HG02973 (cell line): ENCODE measurements at regions not wholly inside any gene's neighbourhood (a gene's known extent, or its start where the extent isn't known, plus 50 kb on each side); places are given as distances from the start of the nearest gene placed in this dataset.
"Not testable (repeated sequence)": the region's sequence is repeated elsewhere in the genome, so short reads cannot be mapped to it uniquely, and the experiment has no call there.

Source experiments
- ATAC-seq: cut with Tn5 transposase; IDR thresholded peaks from one replicate; pipeline ENCODE4 v1.9.1; 2021; ENCODE audit warnings: moderate library complexity; ENCODE audit not compliant: unreplicated experiment

- no peak for ATAC-seq
Measured at GRCh38 chr16:87007907-87008306, 309.3 kb downstream of the C16orf95 start.

GRCh38 chr16:87008664-87009063 lies 308.5 kb downstream of the C16orf95 start:
- ATAC-seq, result no peak

- ATAC-seq, result no peak
Measured at GRCh38 chr16:87012954-87013938, 303.9 kb downstream of the C16orf95 start.

DNA sequence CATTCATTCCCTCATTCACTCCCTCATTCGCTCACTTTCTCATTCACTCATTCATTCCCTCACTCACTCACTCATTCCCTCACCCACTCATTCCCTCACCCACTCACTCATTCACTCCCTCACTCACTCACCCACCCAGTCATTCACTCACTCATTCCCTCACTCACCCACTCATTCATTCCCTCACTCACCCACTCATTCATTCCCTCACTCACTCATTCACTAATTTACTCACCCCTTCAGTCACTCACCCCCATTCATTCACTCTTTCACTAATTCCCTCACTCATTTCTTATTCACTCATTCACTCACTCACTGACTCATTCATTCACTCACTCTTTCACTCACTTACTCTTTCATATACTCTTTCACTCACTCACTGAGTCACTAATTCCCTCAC lies 303.1 kb downstream of the C16orf95 start:
- no peak for ATAC-seq

- ATAC-seq, result no peak
Measured at GRCh38 chr16:87015021-87015420, 302.2 kb downstream of the C16orf95 start.

DNA sequence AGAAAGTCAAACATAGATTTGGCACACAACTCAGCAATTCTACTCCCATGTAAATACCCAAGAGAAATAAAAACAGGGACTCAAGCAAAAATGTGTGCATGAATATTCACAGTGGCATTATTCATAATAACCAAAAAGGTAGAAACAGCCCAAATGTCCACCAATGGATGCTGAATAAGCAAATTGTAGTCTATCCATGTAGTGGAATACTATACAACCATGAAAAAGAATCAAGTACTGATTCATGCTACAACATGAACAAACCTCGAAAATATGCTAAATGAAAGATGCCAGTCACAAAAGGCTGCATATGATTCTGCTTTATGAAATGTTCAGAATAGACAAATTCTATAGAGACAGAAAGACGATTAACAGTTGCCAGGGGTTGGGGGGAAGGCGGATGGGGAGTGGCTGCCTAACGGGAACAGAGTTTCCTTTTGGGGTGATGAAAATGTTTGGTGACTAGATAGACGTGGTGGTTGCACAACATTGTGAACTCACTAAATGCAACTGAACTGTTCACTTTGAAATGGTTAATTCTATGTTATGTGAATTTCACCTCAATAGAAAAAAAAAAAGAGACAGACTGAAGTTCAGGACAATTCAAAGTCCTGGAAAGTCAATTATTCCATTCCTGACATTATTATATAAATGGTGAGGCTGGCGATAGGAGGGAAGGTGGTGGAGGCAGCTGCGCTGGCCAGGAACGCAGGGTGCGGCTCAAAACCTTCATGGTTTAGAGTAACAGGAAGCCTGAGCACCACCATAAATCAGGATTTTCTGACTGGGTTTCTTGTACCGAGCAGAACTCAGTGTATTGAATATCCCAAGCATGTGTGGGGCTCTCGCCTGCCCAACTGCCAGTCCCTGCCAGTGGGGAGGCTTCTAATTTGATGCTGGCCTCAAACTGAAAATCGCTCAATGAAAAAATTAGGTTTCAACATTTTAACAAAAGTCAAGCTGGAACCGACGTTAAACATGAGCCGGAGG lies 300.9 kb downstream of the C16orf95 start:
- ATAC-seq, result no peak

DNA sequence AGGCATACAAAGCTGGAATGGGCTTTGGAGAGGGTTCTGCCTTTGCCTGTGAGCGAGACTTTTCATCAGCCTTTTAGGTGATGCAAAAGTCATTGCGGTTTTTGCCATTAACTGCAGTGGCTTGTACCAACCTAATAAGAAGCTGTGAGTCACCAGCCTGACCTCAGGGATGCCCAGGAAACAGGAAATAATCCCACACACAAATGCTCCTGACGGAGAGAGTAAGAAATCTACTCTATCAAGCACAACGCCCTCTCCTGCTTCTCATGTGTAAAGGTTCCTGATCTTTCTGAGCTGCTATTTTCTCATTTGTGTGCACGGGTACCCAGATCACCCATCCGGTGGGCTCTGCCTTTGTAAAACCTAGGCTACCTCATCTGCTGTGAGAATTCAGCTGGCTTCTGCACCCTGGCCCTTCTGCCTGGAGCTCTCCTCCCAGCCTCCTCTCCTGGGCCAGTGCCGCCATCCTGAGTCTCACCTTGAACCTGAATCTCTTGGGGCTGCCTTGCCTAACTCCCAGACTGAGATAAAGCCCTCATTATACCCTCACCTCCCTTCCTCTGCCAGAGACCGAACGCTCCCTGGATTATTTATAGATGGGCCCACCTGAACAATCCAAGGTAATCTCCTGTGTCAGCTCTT lies 299.7 kb downstream of the C16orf95 start:
- ATAC-seq, result no peak

GRCh38 chr16:87025676-87026075 lies 291.5 kb downstream of the C16orf95 start:
- ATAC-seq, result no peak

DNA sequence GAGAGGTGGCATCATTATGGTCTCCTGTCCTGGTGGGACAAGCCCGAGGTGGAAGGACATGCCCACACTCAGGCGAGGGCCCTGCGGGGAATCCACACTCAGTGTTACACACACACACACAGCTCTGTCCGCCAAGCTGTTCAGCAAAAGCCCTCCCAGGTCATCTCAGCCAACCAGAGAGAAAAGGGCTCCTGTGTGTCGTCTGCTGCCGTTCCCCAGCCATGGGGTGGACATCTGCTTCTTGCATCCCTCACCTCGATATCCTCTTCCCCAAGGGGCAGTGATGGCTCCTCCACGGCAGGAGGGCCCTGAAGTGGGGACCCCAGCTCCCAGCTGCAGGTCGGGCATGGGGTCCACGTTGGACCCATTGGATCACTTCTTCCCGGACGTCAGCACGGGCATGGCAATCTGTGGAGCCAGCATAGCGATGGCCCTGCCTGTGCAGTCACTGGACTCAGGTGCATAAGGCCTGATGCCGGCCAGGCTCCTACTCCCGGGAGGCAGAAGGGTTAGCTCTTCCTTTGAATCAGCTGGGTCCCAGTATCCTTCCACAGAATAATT lies 290.1 kb downstream of the C16orf95 start:
- ATAC-seq, result no peak

DNA sequence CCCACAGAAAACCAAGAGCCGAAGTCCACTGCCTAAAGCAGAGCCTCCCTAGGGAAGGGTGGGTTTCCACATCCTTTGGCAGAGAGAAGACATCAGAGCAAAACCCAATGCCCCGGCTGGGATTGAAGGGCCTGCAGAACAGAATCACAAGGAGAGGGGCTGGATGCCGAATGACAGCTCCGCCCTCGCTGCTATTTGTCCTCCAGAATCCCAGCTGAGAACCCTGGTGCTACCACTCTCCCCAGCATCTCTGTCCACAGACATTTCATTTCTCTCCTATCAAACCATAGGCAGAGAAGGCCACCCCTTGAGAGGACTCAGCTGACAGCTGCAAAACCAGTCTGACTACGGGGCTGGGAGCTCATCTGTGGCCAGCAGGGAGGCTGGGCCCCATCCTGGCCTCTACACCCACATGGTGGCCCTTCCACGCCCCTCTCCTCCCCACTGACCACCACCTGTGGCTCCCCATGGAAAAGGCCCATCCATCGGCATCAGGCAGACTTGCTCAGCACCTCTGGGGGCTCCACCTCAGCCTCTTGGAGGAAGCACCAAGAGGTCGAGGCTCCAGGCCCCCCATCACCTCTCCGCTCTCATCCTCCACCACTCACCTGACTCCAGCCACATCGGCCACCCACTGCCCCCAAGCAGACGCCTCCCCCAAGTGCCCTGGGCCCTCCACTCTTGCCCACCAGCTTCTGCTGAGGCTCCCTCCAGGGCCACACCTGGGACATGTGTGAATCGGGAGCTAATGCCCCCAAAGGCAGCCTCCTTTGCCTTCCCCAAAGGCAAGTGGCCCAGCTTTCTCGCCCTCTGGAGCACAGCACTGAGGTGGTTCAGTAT lies 288.5 kb downstream of the C16orf95 start:
- ATAC-seq, result no peak

DNA sequence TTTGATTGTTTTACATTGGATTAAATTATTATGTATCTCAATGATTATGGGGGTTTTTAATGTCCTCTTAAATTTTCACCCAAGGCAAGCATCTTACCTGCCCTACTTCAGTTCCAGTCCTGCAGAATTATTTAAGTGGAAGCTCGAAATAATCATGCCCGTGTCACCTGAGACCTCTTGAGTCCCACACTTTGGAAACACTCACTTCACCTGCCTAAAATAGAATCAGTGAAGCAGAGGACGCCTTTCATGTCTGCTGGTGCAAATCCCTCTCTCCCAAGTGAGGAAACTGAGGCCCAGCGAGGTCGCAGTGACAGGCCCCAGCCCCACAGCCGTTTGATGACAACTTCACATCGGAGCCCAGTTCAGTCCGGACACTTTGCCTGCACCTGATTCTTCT lies 284.6 kb downstream of the C16orf95 start:
- ATAC-seq, result no peak

DNA sequence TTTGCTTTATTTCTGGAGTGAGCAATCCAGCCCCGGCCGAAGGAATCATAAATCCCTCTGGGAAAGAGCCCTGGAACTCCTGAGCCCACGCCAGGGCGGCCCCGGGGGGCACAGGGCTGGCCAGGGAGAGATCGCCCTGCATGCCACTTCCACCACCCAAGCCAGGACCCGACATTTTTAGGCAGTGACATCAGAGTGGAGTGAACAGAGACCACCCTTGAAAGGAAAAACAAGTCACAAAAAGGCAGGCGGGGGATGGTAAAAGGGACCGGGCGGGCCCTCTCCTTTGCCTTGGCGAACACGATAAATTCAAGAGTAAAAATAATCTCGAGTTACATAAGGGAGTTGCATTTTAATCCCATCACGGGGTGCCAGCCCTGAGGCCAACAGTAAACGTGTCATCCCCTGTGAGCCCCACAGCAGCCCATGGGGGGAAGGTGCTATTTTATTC lies 284.1 kb downstream of the C16orf95 start:
- ATAC-seq, result no peak

- no peak for ATAC-seq
Measured at GRCh38 chr16:87033541-87034300, 283.5 kb downstream of the C16orf95 start.

DNA sequence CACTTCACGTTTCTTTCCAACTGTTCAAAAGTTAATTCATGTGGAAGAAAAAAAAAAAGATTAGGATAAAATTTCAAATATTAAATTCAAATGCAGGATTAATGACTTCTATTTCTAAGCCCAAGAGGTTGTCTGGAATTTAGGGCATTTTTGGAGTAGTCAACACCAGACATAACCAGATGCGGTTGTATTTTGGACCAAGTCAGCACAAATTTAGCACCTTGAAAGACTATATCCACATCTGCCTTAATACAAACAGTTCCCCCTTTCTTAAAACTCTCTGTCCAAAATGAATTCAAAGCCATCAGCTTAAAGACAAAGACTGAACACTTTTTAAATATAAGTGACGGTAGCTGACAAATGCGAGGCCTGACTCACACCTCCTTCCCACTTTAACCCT lies 282.9 kb downstream of the C16orf95 start:
- ATAC-seq, result no peak

DNA sequence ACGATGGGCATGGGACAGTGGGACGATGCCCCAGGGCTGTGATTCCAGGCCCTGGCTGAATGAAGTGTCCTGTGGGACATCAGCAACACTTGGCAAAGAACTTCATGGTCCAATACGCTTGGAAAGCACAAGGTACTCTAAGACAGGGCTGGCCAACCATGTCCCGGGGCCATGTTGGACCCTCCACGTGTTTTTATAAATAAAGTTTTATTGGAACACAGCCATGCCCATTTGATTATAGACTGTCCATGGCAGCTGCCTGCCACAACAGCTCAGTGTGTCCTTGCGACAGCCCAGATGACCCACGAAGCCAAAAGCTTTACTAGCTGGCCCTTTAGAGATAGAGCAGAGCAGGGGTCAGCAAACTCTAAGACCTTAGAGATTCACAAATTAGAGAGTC lies 282.1 kb downstream of the C16orf95 start:
- ATAC-seq, result no peak

- ATAC-seq, result no peak
Measured at GRCh38 chr16:87037012-87037411, 280.2 kb downstream of the C16orf95 start.

GRCh38 chr16:87038528-87038927 lies 278.7 kb downstream of the C16orf95 start:
- ATAC-seq, result not testable (repeated sequence)

GRCh38 chr16:87040169-87041117 lies 276.7 kb downstream of the C16orf95 start:
- no peak for ATAC-seq
